Gastrocnemius medialis (tissue), 4 donors: ENCODE measurements at regions not wholly inside any gene's neighbourhood (a gene's known extent, or its start where the extent isn't known, plus 50 kb on each side); places are given as distances from the start of the nearest gene placed in this dataset.

Source experiments
- POLR2A ChIP-seq, 2 donors: fragments of 450-650 bp; IDR thresholded peaks; one replicate each; pipeline ENCODE4 v1.6.1; 2017; ENCODE audit warnings: antibody characterized with exemption in 2 of 2, mild to moderate bottlenecking in 2 of 2, moderate library complexity in 2 of 2
- TF ChIP-seq, protein P1 (sequence below), 5 experiments: fragments of 450-650 bp in 3 of 5; fragments of 200-600 bp in 2 of 5; sonication (generic) in 2 of 5; IDR thresholded peaks in 4 of 5; conservative IDR thresholded peaks in 1 of 5; 1 replicate in 4 of 5; 2 replicates in 1 of 5; pipeline ENCODE4 v1.5.1; 2016 to 2019; ENCODE audit warnings: antibody characterized with exemption in 5 of 5, mild to moderate bottlenecking in 3 of 5, moderate library complexity in 3 of 5

DNA sequence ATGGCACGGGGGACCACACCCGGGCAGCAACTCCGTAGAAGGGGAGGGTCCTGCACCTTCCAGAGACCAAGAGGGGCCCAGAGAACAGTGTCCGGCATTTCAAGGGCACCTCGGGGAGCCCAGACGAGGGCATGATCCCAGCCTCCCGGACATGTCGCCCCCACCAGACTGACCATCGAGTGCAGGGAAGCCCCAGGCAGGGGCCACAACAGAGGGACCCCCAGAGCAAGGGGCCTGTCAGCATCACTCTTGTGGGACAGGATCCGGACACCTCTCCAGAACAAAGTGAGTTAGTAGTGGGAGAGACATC is 50.4 kb upstream of the CTDP1 start:
- TF ChIP-seq, protein P1, sequence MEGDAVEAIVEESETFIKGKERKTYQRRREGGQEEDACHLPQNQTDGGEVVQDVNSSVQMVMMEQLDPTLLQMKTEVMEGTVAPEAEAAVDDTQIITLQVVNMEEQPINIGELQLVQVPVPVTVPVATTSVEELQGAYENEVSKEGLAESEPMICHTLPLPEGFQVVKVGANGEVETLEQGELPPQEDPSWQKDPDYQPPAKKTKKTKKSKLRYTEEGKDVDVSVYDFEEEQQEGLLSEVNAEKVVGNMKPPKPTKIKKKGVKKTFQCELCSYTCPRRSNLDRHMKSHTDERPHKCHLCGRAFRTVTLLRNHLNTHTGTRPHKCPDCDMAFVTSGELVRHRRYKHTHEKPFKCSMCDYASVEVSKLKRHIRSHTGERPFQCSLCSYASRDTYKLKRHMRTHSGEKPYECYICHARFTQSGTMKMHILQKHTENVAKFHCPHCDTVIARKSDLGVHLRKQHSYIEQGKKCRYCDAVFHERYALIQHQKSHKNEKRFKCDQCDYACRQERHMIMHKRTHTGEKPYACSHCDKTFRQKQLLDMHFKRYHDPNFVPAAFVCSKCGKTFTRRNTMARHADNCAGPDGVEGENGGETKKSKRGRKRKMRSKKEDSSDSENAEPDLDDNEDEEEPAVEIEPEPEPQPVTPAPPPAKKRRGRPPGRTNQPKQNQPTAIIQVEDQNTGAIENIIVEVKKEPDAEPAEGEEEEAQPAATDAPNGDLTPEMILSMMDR (IDR thresholded peaks at IDR 0.05 in 4 of 5, conservative IDR thresholded peaks at IDR 0.05 in 1 of 5), result no peak
- TF ChIP-seq POLR2A (IDR thresholded peaks at IDR 0.05), result no peak
